ENCODE measurements at regions not wholly inside any gene's neighbourhood (a gene's known extent, or its start where the extent isn't known, plus 50 kb on each side); places are given as distances from the start of the nearest gene placed in this dataset.

DNA sequence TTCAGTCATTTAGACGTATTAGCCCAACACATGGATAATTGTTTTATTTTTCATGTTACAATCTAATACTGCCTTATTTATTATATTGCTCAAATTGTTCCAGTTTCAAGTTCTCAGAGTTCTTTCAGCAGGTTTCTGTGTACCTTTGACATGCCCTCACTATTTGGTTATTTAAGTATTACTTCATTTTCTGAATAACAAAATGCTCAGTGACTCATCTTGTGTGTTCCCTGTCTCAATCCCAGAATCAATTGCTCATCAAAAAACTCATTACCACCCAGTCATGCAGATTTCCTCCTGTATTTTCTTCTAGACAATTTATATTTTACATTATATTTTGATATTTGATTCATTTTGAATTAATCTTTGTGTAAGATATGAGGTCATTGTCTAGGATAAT, 562.6 kb downstream of the ANXA1 start:
- H3F3A ChIP-seq (replicated peaks; ENCODE audit: insufficient read depth): no peaks in the 10 kb centered on the region
- no peak overlapping the region for H3K9ac ChIP-seq
- H3K4me2 ChIP-seq: no peak overlapping the region
- ChIA-PET POLR2A (no interaction called here), CTCF (interaction anchor here (0.6 kb wide), 1 partner anchor 60 kb away, joined by 3 read pairs; no protein-coding TSS in a partner anchor)
- H4K20me1 ChIP-seq (ENCODE audit: insufficient read depth): no peaks in the 10 kb centered on the region
- no peak overlapping the region for H3K4me3 ChIP-seq (ENCODE audit: low read depth in 2 of 2, low read length in 1 of 2)
- H3K79me2 ChIP-seq (ENCODE audit: insufficient read depth): no peaks in the 10 kb centered on the region
- DNase-seq: no peak
- no peak overlapping the region for H3K27ac ChIP-seq (ENCODE audit: low read depth in 2 of 2, low read length in 1 of 2)
- no peaks in the 10 kb centered on the region; the same call in 1 of the 2 replicates for H3K27me3 ChIP-seq (ENCODE audit: insufficient read depth)
- TF ChIP-seq RXRA (IDR thresholded peaks at IDR 0.05; ENCODE audit: borderline replicate concordance, low read depth): no peak
- TF ChIP-seq, protein P1, sequence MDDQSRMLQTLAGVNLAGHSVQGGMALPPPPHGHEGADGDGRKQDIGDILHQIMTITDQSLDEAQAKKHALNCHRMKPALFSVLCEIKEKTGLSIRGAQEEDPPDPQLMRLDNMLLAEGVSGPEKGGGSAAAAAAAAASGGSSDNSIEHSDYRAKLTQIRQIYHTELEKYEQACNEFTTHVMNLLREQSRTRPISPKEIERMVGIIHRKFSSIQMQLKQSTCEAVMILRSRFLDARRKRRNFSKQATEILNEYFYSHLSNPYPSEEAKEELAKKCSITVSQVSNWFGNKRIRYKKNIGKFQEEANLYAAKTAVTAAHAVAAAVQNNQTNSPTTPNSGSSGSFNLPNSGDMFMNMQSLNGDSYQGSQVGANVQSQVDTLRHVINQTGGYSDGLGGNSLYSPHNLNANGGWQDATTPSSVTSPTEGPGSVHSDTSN (IDR thresholded peaks at IDR 0.05): no peak
- no peak for TF ChIP-seq MXI1 (IDR thresholded peaks at IDR 0.05; ENCODE audit: low read depth, low read length)
- TF ChIP-seq RAD21 (IDR thresholded peaks at IDR 0.05; ENCODE audit: low read length): no peak
- TF ChIP-seq YY1 (IDR thresholded peaks at IDR 0.05; ENCODE audit: low read depth): no peak
- TF ChIP-seq ELF1 (IDR thresholded peaks at IDR 0.05): no peak
- TF ChIP-seq, protein P2, sequence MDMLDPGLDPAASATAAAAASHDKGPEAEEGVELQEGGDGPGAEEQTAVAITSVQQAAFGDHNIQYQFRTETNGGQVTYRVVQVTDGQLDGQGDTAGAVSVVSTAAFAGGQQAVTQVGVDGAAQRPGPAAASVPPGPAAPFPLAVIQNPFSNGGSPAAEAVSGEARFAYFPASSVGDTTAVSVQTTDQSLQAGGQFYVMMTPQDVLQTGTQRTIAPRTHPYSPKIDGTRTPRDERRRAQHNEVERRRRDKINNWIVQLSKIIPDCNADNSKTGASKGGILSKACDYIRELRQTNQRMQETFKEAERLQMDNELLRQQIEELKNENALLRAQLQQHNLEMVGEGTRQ (IDR thresholded peaks at IDR 0.05; ENCODE audit: borderline replicate concordance, low read depth, low read length): no peak
- TF ChIP-seq JUND (IDR thresholded peaks at IDR 0.05): no peak
- TF ChIP-seq, protein P3, sequence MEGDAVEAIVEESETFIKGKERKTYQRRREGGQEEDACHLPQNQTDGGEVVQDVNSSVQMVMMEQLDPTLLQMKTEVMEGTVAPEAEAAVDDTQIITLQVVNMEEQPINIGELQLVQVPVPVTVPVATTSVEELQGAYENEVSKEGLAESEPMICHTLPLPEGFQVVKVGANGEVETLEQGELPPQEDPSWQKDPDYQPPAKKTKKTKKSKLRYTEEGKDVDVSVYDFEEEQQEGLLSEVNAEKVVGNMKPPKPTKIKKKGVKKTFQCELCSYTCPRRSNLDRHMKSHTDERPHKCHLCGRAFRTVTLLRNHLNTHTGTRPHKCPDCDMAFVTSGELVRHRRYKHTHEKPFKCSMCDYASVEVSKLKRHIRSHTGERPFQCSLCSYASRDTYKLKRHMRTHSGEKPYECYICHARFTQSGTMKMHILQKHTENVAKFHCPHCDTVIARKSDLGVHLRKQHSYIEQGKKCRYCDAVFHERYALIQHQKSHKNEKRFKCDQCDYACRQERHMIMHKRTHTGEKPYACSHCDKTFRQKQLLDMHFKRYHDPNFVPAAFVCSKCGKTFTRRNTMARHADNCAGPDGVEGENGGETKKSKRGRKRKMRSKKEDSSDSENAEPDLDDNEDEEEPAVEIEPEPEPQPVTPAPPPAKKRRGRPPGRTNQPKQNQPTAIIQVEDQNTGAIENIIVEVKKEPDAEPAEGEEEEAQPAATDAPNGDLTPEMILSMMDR (IDR thresholded peaks at IDR 0.05): no peak
- no peak for TF ChIP-seq TAF1 (IDR thresholded peaks at IDR 0.05; ENCODE audit: borderline replicate concordance, low read depth, low read length)
- no peak for TF ChIP-seq ZBTB33 (IDR thresholded peaks at IDR 0.05; ENCODE audit: borderline replicate concordance, low read depth)
- no peak for TF ChIP-seq CHD2 (IDR thresholded peaks at IDR 0.05; ENCODE audit: low read length, partially characterized antibody)
- TF ChIP-seq GATA2 (CRISPR knock-in tag; IDR thresholded peaks at IDR 0.05): no peak
- TF ChIP-seq EZH2phosphoT487 (IDR thresholded peaks at IDR 0.05; ENCODE audit: borderline replicate concordance, low read depth): no peak
- TF ChIP-seq, protein P4, sequence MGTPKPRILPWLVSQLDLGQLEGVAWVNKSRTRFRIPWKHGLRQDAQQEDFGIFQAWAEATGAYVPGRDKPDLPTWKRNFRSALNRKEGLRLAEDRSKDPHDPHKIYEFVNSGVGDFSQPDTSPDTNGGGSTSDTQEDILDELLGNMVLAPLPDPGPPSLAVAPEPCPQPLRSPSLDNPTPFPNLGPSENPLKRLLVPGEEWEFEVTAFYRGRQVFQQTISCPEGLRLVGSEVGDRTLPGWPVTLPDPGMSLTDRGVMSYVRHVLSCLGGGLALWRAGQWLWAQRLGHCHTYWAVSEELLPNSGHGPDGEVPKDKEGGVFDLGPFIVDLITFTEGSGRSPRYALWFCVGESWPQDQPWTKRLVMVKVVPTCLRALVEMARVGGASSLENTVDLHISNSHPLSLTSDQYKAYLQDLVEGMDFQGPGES (IDR thresholded peaks at IDR 0.05; ENCODE audit: low read depth, low read length): no peak
- TF ChIP-seq REST (IDR thresholded peaks at IDR 0.05; ENCODE audit: low read depth, low read length): no peak
- no peak for TF ChIP-seq SMC3 (IDR thresholded peaks at IDR 0.05; ENCODE audit: low read depth, low read length)
- no peak for TF ChIP-seq EP300 (IDR thresholded peaks at IDR 0.05; ENCODE audit: borderline replicate concordance in 1 of 2, low read depth in 1 of 2, low read length in 1 of 2)
- H2AFZ ChIP-seq (ENCODE audit: low read depth): no peak overlapping the region
- whole genome bisulfite sequencing (ENCODE audit: low lambda C conversion rate): 41% methylated on average over 1 of the region's 1 CpG
- no peaks in the 10 kb centered on the region for H3K9me3 ChIP-seq
- H3K4me1 ChIP-seq (ENCODE audit: control insufficient read depth in 1 of 2, insufficient read depth in 2 of 2, low read depth in 1 of 2, low read length in 1 of 2): no peaks in the 10 kb centered on the region
- no peaks in the 10 kb centered on the region for H3K36me3 ChIP-seq (replicated peaks in 1 of 2; ENCODE audit: control insufficient read depth in 1 of 2, insufficient read depth in 2 of 2, low read length in 1 of 2)
- H3K9me2 ChIP-seq: no peaks in the 10 kb centered on the region

Data from SK-N-SH (cell line).